Suprapubic skin (tissue), 4 donors: ENCODE measurements at regions not wholly inside any gene's neighbourhood (a gene's known extent, or its start where the extent isn't known, plus 50 kb on each side); places are given as distances from the start of the nearest gene placed in this dataset.

Source experiments
- DNase-seq, 2 donors: peaks; one replicate each; pipeline ENCODE4 v3.0.0-alpha.2; 2019; ENCODE audit warnings: low spot score in 2 of 2
- H3K27ac ChIP-seq: fragments of 200-600 bp; sonication (generic); one replicate; pipeline ENCODE4 v1.5.1; 2019
- H3K27me3 ChIP-seq: fragments of 200-600 bp; sonication (generic); one replicate; pipeline ENCODE4 v1.5.1; 2019
- H3K36me3 ChIP-seq: fragments of 200-600 bp; sonication (generic); one replicate; pipeline ENCODE4 v1.5.1; 2019
- H3K4me1 ChIP-seq: fragments of 200-600 bp; sonication (generic); one replicate; pipeline ENCODE4 v1.5.1; 2019
- H3K4me3 ChIP-seq: fragments of 200-600 bp; sonication (generic); one replicate; pipeline ENCODE4 v1.5.1; 2019; ENCODE audit warnings: mild to moderate bottlenecking
- H3K9me3 ChIP-seq: fragments of 200-600 bp; sonication (generic); one replicate; pipeline ENCODE4 v1.5.1; 2019
- CTCF ChIP-seq, 2 donors: fragments of 200-600 bp in 1 of 2; fragments of 450-650 bp in 1 of 2; sonication (generic) in 1 of 2; IDR thresholded peaks; one replicate each; pipeline ENCODE4 v1.5.1; 2016 to 2019; ENCODE audit warnings: antibody characterized with exemption in 2 of 2, mild to moderate bottlenecking in 1 of 2, moderate library complexity in 1 of 2
- EP300 ChIP-seq: sonication (generic); formaldehyde crosslinking; IDR thresholded peaks from one replicate; pipeline ENCODE4 v1.6.1; 2017; ENCODE audit warnings: antibody characterized with exemption
- POLR2A ChIP-seq, 2 donors: fragments of 450-650 bp; IDR thresholded peaks; one replicate each; pipeline ENCODE4 v1.6.1; 2017; ENCODE audit warnings: antibody characterized with exemption in 2 of 2, mild to moderate bottlenecking in 2 of 2, moderate library complexity in 2 of 2
- POLR2AphosphoS5 ChIP-seq, 3 donors: sonication (generic); formaldehyde crosslinking; IDR thresholded peaks; one replicate each; pipeline ENCODE4 v1.6.1; 2017; ENCODE audit warnings: antibody characterized with exemption in 3 of 3
- WGBS: methylation state at CpG from one replicate; pipeline ENCODE4 v1.1.5; 2018; 5-methylcytosine and 5-hydroxymethylcytosine counted together

- H3K27ac ChIP-seq = no peak overlapping the region
- no peak overlapping the region for H3K4me3 ChIP-seq
- DNase-seq = no peak
- no peak for TF ChIP-seq EP300
- no peak for TF ChIP-seq POLR2A (IDR thresholded peaks at IDR 0.05)
- TF ChIP-seq CTCF (IDR thresholded peaks at IDR 0.05) = no peak
- TF ChIP-seq POLR2AphosphoS5 (IDR thresholded peaks at IDR 0.05) = no peak
- no peaks in the 10 kb centered on the region for H3K27me3 ChIP-seq
- no peaks in the 10 kb centered on the region for H3K36me3 ChIP-seq
- H3K4me1 ChIP-seq = no peaks in the 10 kb centered on the region
- 19% methylated on average over 1 of the region's 1 CpG for WGBS
- no peaks in the 10 kb centered on the region for H3K9me3 ChIP-seq
Measured at GRCh38 chr4:120228086-120228485, 161.4 kb upstream of the MAD2L1 start.

GRCh38 chr4:120227554-120227953 is 160.9 kb upstream of the MAD2L1 start:
- 53% methylated on average over 1 of the region's 1 CpG for WGBS

GRCh38 chr4:120225527-120225926 is 158.9 kb upstream of the MAD2L1 start:
- no peak overlapping the region for H3K4me3 ChIP-seq
- no peaks in the 10 kb centered on the region for H3K27me3 ChIP-seq
- no peak for DNase-seq
- H3K4me1 ChIP-seq = no peaks in the 10 kb centered on the region
- 88% methylated on average over 2 of the region's 2 CpGs for WGBS
- H3K27ac ChIP-seq = no peak overlapping the region
- no peaks in the 10 kb centered on the region for H3K36me3 ChIP-seq
- H3K9me3 ChIP-seq = no peaks in the 10 kb centered on the region
- TF ChIP-seq POLR2A (IDR thresholded peaks at IDR 0.05) = no peak
- no peak for TF ChIP-seq EP300
- no peak for TF ChIP-seq POLR2AphosphoS5 (IDR thresholded peaks at IDR 0.05)
- no peak for TF ChIP-seq CTCF (IDR thresholded peaks at IDR 0.05)

More at GRCh38 chr4:120227554-120227953, 160.9 kb upstream of the MAD2L1 start:
- DNase-seq = no peak
- no peak overlapping the region for H3K4me3 ChIP-seq
- H3K9me3 ChIP-seq = no peaks in the 10 kb centered on the region
- no peaks in the 10 kb centered on the region for H3K36me3 ChIP-seq
- TF ChIP-seq POLR2A (IDR thresholded peaks at IDR 0.05) = no peak
- no peak for TF ChIP-seq POLR2AphosphoS5 (IDR thresholded peaks at IDR 0.05)
- TF ChIP-seq EP300 = no peak
- TF ChIP-seq CTCF (IDR thresholded peaks at IDR 0.05) = no peak
- H3K27me3 ChIP-seq = no peaks in the 10 kb centered on the region
- H3K27ac ChIP-seq = no peak overlapping the region
- H3K4me1 ChIP-seq = no peaks in the 10 kb centered on the region

GRCh38 chr4:120218981-120219380 is 152.3 kb upstream of the MAD2L1 start:
- TF ChIP-seq POLR2AphosphoS5 (IDR thresholded peaks at IDR 0.05) (no peak), POLR2A (IDR thresholded peaks at IDR 0.05) (no peak), CTCF (IDR thresholded peaks at IDR 0.05) (no peak), EP300 (no peak)
- WGBS = 80% methylated on average over 1 of the region's 2 CpGs
- Histone ChIP-seq H3K27ac (no peak overlapping the region), H3K4me1 (no peaks in the 10 kb centered on the region), H3K9me3 (no peaks in the 10 kb centered on the region), H3K36me3 (no peaks in the 10 kb centered on the region), H3K27me3 (no peaks in the 10 kb centered on the region), H3K4me3 (no peak overlapping the region)
- no peak for DNase-seq

GRCh38 chr4:120215350-120215749 is 148.7 kb upstream of the MAD2L1 start:
- DNase-seq = no peak
- no peaks in the 10 kb centered on the region for H3K36me3 ChIP-seq
- no peaks in the 10 kb centered on the region for H3K4me1 ChIP-seq
- no peak for TF ChIP-seq CTCF (IDR thresholded peaks at IDR 0.05)
- no peaks in the 10 kb centered on the region for H3K9me3 ChIP-seq
- 74% methylated on average over 1 of the region's 1 CpG for WGBS
- no peaks in the 10 kb centered on the region for H3K27me3 ChIP-seq
- no peak overlapping the region for H3K4me3 ChIP-seq
- no peak overlapping the region for H3K27ac ChIP-seq
